HEK293T (cell line): ENCODE measurements at regions not wholly inside any gene's neighbourhood (a gene's known extent, or its start where the extent isn't known, plus 50 kb on each side); places are given as distances from the start of the nearest gene placed in this dataset.
A peak's percentile ranks its signal among the peaks of the same experiment; 100 is the strongest.

Experiments
- CTCF ChIA-PET: fragments of 350-600 bp; formaldehyde crosslinking; extraction: SDS; loops from one replicate; lab custom pipeline; 2021; ENCODE audit warnings: antibody characterized with exemption, inconsistent platforms; lab: Yijun Ruan, JAX
- POLR2A ChIA-PET: fragments of 350-600 bp; formaldehyde crosslinking; extraction: SDS; loops from one replicate; lab custom pipeline; 2020; ENCODE audit warnings: antibody characterized with exemption, inconsistent platforms; lab: Yijun Ruan, JAX
- DNase-seq: peaks from one replicate; pipeline ENCODE4 v3.0.0; 2012; ENCODE audit warnings: mixed read lengths; ENCODE audit errors: extremely low spot score
- ARNT ChIP-seq: fragments of 450-650 bp; IDR thresholded peaks from 2 replicates; pipeline ENCODE4 v1.6.1; 2017; ENCODE audit warnings: mild to moderate bottlenecking
- BHLHE40 ChIP-seq: fragments of 450-650 bp; IDR thresholded peaks from 2 replicates; pipeline ENCODE4 v1.6.1; 2016; ENCODE audit warnings: mild to moderate bottlenecking, moderate library complexity, borderline replicate concordance
- CTBP1 ChIP-seq: fragments of 450-650 bp; IDR thresholded peaks from 2 replicates; pipeline ENCODE4 v1.6.1; 2016; ENCODE audit warnings: borderline replicate concordance
- ELF4 ChIP-seq: fragments of 450-650 bp; IDR thresholded peaks from 2 replicates; pipeline ENCODE4 v1.6.1; 2017; ENCODE audit warnings: antibody characterized with exemption
- FOXA1 ChIP-seq: fragments of 450-650 bp; IDR thresholded peaks from 2 replicates; pipeline ENCODE4 v1.6.1; 2016; ENCODE audit warnings: mild to moderate bottlenecking
- FOXK2 ChIP-seq: fragments of 450-650 bp; IDR thresholded peaks from 2 replicates; pipeline ENCODE4 v1.6.1; 2016; ENCODE audit warnings: mild to moderate bottlenecking
- FOXM1 ChIP-seq: fragments of 450-650 bp; IDR thresholded peaks from 2 replicates; pipeline ENCODE4 v1.6.1; 2017; ENCODE audit warnings: mild to moderate bottlenecking, borderline replicate concordance
- HDGF ChIP-seq: fragments of 450-650 bp; IDR thresholded peaks from 2 replicates; pipeline ENCODE4 v1.6.1; 2017; ENCODE audit warnings: antibody characterized with exemption, borderline replicate concordance
- L3MBTL2 ChIP-seq: fragments of 450-650 bp; conservative IDR thresholded peaks from 2 replicates; pipeline ENCODE4 v1.6.1; 2016; ENCODE audit warnings: mild to moderate bottlenecking
- LEF1 ChIP-seq: fragments of 450-650 bp; IDR thresholded peaks from 2 replicates; pipeline ENCODE4 v1.6.1; 2017; ENCODE audit warnings: mild to moderate bottlenecking, borderline replicate concordance
- NFRKB ChIP-seq: fragments of 450-650 bp; IDR thresholded peaks from 2 replicates; pipeline ENCODE4 v1.6.1; 2016; ENCODE audit warnings: mild to moderate bottlenecking, moderate library complexity
- PKNOX1 ChIP-seq: fragments of 450-650 bp; IDR thresholded peaks from 2 replicates; pipeline ENCODE4 v1.6.1; 2016
- SP1 ChIP-seq: fragments of 450-650 bp; IDR thresholded peaks from 2 replicates; pipeline ENCODE4 v1.6.1; 2017
- SUZ12 ChIP-seq: fragments of 450-650 bp; IDR thresholded peaks from 2 replicates; pipeline ENCODE4 v1.6.1; 2016; ENCODE audit warnings: mild to moderate bottlenecking
- TARDBP ChIP-seq: fragments of 450-650 bp; IDR thresholded peaks from 2 replicates; pipeline ENCODE4 v1.6.1; 2016
- ZNF384 ChIP-seq: fragments of 450-650 bp; IDR thresholded peaks from 2 replicates; pipeline ENCODE4 v1.6.1; 2016

GRCh38 chr9:108133101-108133500 lies 643.5 kb upstream of the KLF4 start:
- CTCF ChIA-PET, result no interaction called here
- no peak for DNase-seq
- no peak for TF ChIP-seq CTBP1
- TF ChIP-seq SUZ12, result no peak
- TF ChIP-seq FOXA1, result no peak
- no peak for TF ChIP-seq L3MBTL2
- TF ChIP-seq ELF4, result no peak
- TF ChIP-seq BHLHE40, result no peak
- TF ChIP-seq TARDBP, result no peak
- no peak for TF ChIP-seq SP1
- no peak for TF ChIP-seq NFRKB
- TF ChIP-seq LEF1, result no peak
- POLR2A ChIA-PET, result no interaction called here

GRCh38 chr9:108130905-108131304 lies 641.3 kb upstream of the KLF4 start:
- DNase-seq, result no peak
- ChIA-PET POLR2A (no interaction called here), CTCF (no interaction called here)
- TF ChIP-seq SUZ12 (no peak), PKNOX1 (no peak), ELF4 (no peak), FOXK2 (no peak), ZNF384 (no peak), CTBP1 (no peak), FOXA1 (no peak), ARNT (no peak), NFRKB (no peak), TARDBP (no peak), SP1 (no peak), LEF1 (no peak), HDGF (no peak), L3MBTL2 (no peak)

- ChIA-PET POLR2A (no interaction called here), CTCF (no interaction called here)
- DNase-seq, result peak; percentile 28
- TF ChIP-seq ARNT, result no peak
- no peak for TF ChIP-seq SUZ12
- TF ChIP-seq SP1, result no peak
- TF ChIP-seq FOXM1, result no peak
- no peak for TF ChIP-seq BHLHE40
- no peak for TF ChIP-seq ZNF384
- TF ChIP-seq LEF1, result no peak
- TF ChIP-seq NFRKB, result no peak
- TF ChIP-seq HDGF, result no peak
- no peak for TF ChIP-seq L3MBTL2
Measured at GRCh38 chr9:108125625-108126024, 636.1 kb upstream of the KLF4 start.

DNA sequence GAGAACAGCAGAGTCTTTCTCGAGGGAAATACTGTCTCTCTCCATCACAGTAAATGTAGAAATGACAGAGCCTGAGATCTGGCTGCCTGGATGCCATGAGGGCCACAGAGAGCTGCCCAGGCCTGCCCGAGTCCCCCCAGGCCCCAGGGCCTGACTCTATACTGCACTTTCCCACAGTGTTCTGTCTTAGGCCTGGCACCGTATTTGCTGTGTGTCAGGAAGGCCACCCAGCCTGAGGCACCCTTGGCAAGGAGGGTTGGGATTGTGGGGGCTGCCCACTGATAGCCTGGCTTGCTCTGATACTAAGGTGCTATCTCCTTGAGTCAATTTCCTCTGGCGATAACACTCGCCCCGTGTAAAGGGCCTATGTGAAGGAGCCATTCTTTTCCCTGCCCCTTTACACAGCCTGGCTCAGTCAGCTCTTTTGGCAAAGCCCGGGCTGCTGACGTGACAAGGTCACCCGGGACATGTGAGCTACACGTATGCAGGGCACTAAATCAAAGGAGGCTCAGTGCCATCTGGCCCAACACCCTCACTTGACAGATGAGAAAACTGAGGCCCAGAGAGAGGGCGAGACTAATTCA lies 630.1 kb upstream of the KLF4 start:
- no peak for DNase-seq
- POLR2A ChIA-PET, result no interaction called here
- CTCF ChIA-PET, result no interaction called here
- TF ChIP-seq BHLHE40 (no peak), FOXK2 (no peak), SUZ12 (no peak), PKNOX1 (no peak), CTBP1 (no peak), FOXM1 (no peak)

GRCh38 chr9:108117795-108118194 lies 628.2 kb upstream of the KLF4 start:
- ChIA-PET POLR2A (no interaction called here), CTCF (no interaction called here)
- DNase-seq, result no peak
- TF ChIP-seq SP1 (no peak), ARNT (no peak), SUZ12 (no peak), PKNOX1 (no peak), BHLHE40 (no peak), LEF1 (no peak), CTBP1 (no peak), FOXK2 (no peak), ELF4 (no peak), TARDBP (no peak), FOXM1 (no peak), NFRKB (no peak)

- no peak for DNase-seq
- ChIA-PET CTCF (no interaction called here), POLR2A (no interaction called here)
- TF ChIP-seq ZNF384 (no peak), ELF4 (no peak), LEF1 (no peak), HDGF (no peak), SUZ12 (no peak), CTBP1 (no peak), NFRKB (no peak), FOXM1 (no peak)
Measured at GRCh38 chr9:108117306-108117705, 627.7 kb upstream of the KLF4 start.

GRCh38 chr9:108113596-108113995 lies 624.0 kb upstream of the KLF4 start:
- POLR2A ChIA-PET, result no interaction called here
- TF ChIP-seq NFRKB (no peak), SUZ12 (no peak), TARDBP (no peak), SP1 (no peak), FOXM1 (no peak), LEF1 (no peak), FOXA1 (no peak), HDGF (no peak), FOXK2 (no peak), ELF4 (no peak), ZNF384 (no peak), L3MBTL2 (no peak), CTBP1 (no peak), ARNT (no peak), PKNOX1 (no peak), BHLHE40 (no peak)
- DNase-seq, result no peak
- CTCF ChIA-PET, result no interaction called here
